ENCODE measurements at regions not wholly inside any gene's neighbourhood (a gene's known extent, or its start where the extent isn't known, plus 50 kb on each side); places are given as distances from the start of the nearest gene placed in this dataset.

DNA sequence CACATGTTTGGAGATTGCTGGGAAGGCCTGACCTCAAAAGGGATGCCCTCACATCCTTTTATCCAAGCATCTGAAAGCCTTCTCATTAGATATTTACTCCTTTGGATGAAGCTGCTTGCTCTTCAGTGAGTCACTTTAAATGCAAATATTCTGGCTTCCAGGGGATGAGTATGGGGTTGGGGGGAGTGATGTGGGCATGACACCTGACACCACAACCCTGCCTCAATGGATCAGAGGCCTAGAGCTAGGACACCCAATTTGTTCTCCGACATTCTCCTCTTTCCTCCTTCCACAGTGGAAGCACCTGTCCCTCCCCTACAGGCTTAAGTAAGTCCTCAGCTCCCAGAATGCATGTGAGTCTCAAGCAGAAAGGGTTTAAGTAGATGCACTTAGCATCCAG, 238.3 kb downstream of the OMA1 start:
- DNase-seq = no peak

GRCh38 chr1:58307431-58307830, 239.1 kb downstream of the OMA1 start:
- no peak for DNase-seq

- DNase-seq = no peak
Measured at GRCh38 chr1:58305622-58306021, 240.9 kb downstream of the OMA1 start.

DNA sequence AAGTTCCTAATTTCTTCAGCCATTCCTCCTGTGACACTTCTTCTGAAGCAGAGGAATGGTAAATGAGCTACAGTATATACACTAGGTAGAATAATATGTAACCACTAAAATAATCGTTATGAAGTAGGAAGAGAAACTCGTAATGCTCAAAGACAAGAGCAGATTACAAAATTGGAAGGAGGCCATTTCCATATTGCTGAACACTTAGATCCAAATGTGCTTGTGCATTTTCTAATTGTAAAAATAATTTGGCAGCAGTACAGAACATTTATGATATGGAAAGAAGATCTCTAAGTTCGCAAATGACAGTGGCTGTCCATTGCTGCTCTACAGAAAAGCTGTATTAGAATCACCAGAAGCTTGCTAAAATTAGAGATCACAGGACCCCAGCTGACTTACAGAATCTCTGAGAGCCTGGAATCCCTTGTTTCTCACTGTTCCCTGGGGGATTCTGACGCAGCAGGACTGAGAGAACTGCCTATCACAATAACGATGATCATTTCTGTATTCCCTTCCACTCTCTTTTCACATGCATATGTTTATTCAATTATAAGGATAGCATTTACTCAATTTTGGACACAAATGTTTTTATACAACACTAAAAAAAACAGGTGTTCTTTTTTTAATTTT, 242.1 kb downstream of the OMA1 start:
- no peak for DNase-seq

DNA sequence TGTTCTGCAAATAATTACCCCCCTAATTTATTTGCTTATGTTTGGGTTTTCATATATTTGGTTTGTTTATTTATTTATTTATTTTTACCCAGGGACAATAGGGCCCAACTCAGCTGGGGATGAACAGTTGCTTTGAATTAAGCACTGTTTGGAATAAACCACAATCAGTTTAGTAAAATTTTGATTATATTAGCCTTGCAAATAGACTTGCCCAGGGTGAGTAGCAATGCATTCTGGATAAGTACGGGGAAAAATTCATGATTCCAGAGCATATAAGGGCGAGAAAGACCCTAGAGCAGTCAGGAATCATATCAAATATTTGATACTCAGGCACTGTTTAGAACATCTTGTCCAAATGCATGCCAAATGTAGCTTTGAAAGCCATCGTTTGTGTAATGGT, 242.7 kb downstream of the OMA1 start:
- DNase-seq = no peak

GRCh38 chr1:58293388-58293787, 253.1 kb downstream of the OMA1 start:
- no peak for DNase-seq

DNA sequence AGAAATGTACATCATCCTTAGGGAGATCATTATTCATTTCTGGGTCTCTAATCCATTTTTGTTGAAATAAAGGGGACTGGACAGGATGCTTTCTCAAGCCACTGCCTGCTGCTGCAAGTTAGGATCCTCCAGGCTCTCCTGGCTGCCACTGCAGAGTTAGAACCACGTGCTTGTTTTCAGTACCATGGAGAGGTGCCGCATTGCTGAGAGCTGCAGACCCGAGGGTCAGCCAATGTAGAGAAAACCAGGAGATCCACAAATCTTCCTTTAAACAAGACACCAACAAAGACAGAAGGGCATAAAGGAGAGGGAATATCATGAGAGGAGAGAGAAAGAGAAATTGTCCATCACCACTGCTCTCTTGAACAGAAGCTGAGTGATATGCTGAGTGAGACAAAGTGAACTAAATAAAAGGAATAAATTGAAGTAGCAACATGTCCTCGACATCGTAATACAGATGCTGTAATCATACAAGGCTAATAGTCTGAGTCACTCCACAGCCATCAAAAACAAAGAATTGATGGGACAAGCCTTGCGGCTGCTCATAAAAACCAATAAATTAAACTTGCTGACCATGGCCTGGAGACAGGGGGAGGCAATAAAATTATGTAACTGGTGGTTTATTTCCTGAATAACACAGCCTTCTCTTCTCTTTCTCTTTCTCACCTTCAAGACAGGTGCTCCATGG, 255.7 kb downstream of the OMA1 start:
- peak; percentile 4 for DNase-seq

- no peak for DNase-seq
Measured at GRCh38 chr1:58288624-58289142, 257.8 kb downstream of the OMA1 start.

GRCh38 chr1:58287894-58288623, 258.5 kb downstream of the OMA1 start:
- DNase-seq = no peak

DNA sequence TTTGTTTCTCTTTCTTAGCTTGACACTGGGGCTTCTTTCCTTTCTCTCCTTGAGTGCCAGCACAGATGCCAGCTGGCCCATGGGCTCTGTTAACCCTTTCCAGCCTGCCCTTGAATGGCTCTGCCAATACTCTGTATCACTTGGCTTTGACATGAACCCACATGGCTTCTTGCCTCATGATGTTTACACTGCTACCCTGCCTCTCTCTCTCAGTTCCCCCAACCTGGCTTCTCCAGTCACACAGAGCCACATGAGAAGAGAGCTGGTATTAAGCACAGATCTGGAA, 262.4 kb downstream of the OMA1 start:
- no peak for DNase-seq

DNA sequence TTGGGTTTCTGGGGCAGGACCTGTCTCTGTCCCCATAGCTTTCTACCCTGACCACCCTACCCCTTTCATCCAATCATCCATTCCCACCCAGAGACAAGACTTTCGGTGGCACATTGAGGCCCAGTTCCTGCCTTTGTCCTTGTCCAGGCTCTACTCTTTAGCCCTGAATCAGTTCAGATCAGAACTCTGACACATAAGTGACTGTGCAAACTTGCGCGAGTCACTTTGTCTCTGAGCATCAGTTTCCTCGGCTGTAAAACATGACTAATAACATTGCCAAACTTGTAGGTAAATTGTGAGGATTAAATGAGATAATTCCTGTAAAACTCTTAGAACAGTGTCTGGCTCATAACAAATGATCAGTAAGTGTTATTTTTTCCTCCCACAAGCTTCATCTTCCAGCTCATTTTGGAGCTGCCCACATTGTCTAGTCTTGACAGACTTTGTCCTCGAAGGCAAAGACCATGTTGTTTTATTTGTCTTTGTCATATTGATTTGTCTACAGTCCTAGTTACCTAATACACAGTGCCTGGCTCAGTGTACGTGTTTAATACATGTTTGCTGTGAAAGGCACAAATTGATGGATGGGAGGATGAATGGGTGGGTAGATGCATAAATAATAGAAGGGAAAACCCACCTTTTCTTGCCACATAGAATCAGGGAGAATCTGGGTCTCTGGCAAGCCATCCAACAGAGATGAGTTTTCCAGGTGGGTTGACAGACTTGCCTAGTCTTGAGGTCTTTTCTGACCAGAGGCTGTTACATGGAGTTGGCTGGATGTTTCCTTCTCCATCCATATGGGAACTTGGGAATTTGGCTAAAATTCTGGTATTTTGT, 262.9 kb downstream of the OMA1 start:
- no peak for DNase-seq

DNA sequence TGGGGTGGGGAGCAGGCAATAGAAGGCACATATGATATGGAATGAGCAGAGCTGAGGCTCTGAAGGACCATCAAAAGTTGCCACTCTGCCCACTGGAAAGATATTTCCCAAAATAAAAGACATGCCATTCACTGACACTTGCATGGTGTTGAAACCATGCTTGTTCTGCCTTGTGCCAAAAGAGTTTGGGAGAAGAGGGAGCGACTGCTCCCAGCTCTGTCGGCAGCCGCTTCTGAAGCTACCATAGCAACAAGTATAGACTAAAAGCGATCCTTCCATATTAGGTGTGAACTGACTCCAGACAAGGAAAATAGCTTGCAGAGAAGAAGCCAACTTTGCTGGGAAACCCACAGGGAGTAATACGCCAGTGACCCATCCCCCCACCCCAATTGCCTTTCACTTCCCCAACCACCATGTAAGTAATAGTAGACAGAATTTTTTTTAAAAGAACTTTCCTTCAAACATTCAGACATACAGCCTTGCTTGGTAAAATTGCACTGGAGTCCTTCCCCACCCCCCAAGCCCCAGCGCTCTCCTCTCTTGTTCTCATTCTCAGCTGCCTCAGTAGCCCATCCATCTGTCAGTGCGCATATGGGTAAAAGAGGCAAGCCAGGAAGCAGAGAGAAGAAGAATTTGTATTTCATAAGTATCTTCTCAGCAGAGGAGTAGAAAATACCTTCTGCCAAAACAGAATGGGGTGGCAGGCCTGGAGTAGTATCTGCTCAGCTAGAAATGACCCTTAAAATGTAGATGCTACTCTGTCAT, 263.7 kb downstream of the OMA1 start:
- DNase-seq = no peak

- no peak for DNase-seq
Measured at GRCh38 chr1:58266242-58266641, 280.3 kb downstream of the OMA1 start.

DNA sequence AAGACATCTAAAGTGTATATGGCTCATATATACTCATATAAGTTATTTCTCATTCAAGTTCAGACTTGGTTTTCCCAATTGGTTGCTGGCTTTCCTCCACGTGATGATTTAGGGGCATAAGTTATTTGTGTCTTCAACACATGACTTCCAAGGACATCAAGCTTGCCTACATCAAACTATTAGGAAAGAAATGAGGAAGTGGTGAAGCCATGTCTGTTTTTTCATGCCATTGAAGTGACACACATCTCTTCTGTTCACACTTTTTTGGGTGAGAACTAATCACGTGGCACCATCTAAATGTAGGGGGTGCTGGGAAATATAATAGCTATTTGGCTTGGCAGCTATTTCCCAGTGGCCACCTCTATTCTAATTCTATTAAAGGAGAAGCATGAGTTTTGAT, 282.1 kb downstream of the OMA1 start:
- DNase-seq = no peak

- no peak for DNase-seq
Measured at GRCh38 chr1:58262702-58263101, 283.8 kb downstream of the OMA1 start.

DNA sequence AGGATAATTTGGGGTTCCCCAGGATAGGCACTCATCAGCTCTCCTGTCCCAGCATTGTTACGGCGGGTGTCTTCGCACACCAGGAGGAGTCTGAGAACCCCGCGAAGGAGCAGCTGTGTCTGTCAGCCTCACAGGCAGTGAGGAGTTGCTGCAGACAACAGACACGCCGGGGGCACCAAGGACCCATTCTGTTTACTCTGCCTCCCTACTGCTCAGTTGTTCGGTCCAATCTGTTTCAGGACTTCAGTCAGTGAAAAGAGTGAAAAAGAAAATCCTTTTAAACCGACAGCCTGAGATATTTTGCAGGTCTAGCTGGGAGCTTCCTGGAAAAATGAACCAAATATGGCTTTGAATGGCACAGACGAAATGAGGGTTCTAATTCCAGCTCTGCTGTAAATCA, 288.4 kb downstream of the OMA1 start:
- no peak for DNase-seq

- DNase-seq = no peak
Measured at GRCh38 chr1:58257003-58257402, 289.5 kb downstream of the OMA1 start.

GRCh38 chr1:58256546-58256945, 290.0 kb downstream of the OMA1 start:
- DNase-seq = no peak

GRCh38 chr1:58256041-58256440, 290.5 kb downstream of the OMA1 start:
- DNase-seq = no peak

DNA sequence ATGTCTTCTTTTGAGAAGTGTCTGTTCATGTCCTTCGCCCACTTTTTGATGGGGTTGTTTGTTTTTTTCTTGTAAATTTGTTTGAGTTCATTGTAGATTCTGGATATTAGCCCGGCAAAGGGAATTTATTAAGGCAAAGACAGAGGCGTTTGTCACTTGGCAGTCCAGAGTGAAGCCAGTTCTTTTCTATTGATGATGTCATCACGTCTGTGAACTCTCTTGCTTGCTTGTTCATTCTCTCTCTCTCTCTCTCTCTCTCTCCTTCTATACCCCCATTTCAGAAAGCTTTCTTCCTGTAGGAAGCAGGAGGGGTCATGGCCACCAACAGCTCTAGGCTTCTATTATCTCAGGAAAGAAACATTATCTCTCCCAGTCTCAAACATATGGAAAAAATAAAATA, 291.3 kb downstream of the OMA1 start:
- no peak for DNase-seq

- peak; percentile 4 for DNase-seq
Measured at GRCh38 chr1:58251430-58252073, 295.0 kb downstream of the OMA1 start.

DNA sequence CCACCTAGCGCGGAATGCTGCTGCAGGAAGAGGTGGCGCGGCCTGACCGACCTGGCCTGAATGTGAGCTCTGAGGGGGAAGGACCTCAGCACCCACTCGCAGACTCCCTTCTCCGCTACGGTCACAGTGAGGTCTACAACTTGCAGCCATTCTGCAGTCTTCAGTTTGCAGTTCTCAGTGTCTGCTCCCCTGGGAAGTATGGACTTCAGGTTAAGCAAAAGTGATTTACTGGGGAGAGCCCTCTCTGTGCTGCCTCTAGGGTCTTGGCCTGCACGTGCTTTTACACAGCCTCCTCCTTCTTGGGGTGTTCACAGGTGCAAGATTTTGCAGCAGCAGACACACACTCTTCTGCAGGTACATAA, 296.0 kb downstream of the OMA1 start:
- DNase-seq = no peak

All from hematopoietic multipotent progenitor cell treated with erythropoietin and hydrocortisone succinate and interleukin-3 and kit ligand, for 8 days (in vitro differentiated cells).